ENCODE measurements at regions not wholly inside any gene's neighbourhood (a gene's known extent, or its start where the extent isn't known, plus 50 kb on each side); places are given as distances from the start of the nearest gene placed in this dataset.

GRCh38 chr4:19540859-19541540 lies 710.7 kb upstream of the SLIT2 start:
- TF ChIP-seq, protein P1, sequence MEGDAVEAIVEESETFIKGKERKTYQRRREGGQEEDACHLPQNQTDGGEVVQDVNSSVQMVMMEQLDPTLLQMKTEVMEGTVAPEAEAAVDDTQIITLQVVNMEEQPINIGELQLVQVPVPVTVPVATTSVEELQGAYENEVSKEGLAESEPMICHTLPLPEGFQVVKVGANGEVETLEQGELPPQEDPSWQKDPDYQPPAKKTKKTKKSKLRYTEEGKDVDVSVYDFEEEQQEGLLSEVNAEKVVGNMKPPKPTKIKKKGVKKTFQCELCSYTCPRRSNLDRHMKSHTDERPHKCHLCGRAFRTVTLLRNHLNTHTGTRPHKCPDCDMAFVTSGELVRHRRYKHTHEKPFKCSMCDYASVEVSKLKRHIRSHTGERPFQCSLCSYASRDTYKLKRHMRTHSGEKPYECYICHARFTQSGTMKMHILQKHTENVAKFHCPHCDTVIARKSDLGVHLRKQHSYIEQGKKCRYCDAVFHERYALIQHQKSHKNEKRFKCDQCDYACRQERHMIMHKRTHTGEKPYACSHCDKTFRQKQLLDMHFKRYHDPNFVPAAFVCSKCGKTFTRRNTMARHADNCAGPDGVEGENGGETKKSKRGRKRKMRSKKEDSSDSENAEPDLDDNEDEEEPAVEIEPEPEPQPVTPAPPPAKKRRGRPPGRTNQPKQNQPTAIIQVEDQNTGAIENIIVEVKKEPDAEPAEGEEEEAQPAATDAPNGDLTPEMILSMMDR (IDR thresholded peaks at IDR 0.05) = no peak
- no peak for TF ChIP-seq POLR2A (IDR thresholded peaks at IDR 0.05)

Measured in testis (tissue), 2 donors.